HepG2 (cell line): ENCODE measurements at regions not wholly inside any gene's neighbourhood (a gene's known extent, or its start where the extent isn't known, plus 50 kb on each side); places are given as distances from the start of the nearest gene placed in this dataset.

Experiments used
- ATF1 ChIP-seq: IDR thresholded peaks from 2 replicates; pipeline ENCODE4 v1.6.1; 2016; ENCODE audit warnings: mild to moderate bottlenecking, control low read depth
- ATF7 ChIP-seq, 2 experiments: fragments of 450-650 bp in 1 of 2; sonication (generic) in 1 of 2; formaldehyde crosslinking in 1 of 2; IDR thresholded peaks; 2 replicates each; pipeline versions ENCODE4 v1.4.0 to v1.6.1; 2016 to 2020; ENCODE audit warnings: antibody characterized with exemption in 1 of 2, mild to moderate bottlenecking in 1 of 2, missing genetic modification reagents in 1 of 2
- DMAP1 ChIP-seq: IDR thresholded peaks from 2 replicates; pipeline ENCODE4 v1.6.1; 2016
- GABPA ChIP-seq, 2 experiments: IDR thresholded peaks; 2 replicates each; pipeline ENCODE4 v1.6.1; 2011 to 2016; ENCODE audit warnings: low read depth in 2 of 2, low read length in 1 of 2, missing biosample characterization in 1 of 2, missing genetic modification characterization in 1 of 2
- HNF4G ChIP-seq, 2 experiments: sonication (generic) in 1 of 2; formaldehyde crosslinking in 1 of 2; IDR thresholded peaks; 2 replicates each; pipeline versions ENCODE4 v1.4.0 to v1.6.1; 2011 to 2020; ENCODE audit warnings: borderline replicate concordance in 2 of 2, low read depth in 2 of 2, mild to moderate bottlenecking in 2 of 2, low read length in 1 of 2, missing genetic modification reagents in 1 of 2, moderate library complexity in 1 of 2
- NAIF1 ChIP-seq: sonication (generic); formaldehyde crosslinking; IDR thresholded peaks from 2 replicates; pipeline ENCODE4 v1.5.0; 2020; ENCODE audit warnings: mild to moderate bottlenecking, missing genetic modification reagents, borderline replicate concordance
- PHF8 ChIP-seq: sonication (generic); formaldehyde crosslinking; IDR thresholded peaks from 2 replicates; pipeline ENCODE4 v1.5.0; 2020; ENCODE audit warnings: missing genetic modification reagents
- POGZ ChIP-seq: sonication (generic); formaldehyde crosslinking; IDR thresholded peaks from 2 replicates; pipeline ENCODE4 v1.4.0; 2020; ENCODE audit warnings: mild to moderate bottlenecking, missing genetic modification reagents
- RAD21 ChIP-seq: fragments of 450-650 bp; formaldehyde crosslinking; IDR thresholded peaks from 2 replicates; pipeline ENCODE4 v1.5.0; 2020; ENCODE audit warnings: mild to moderate bottlenecking
- SIX4 ChIP-seq: sonication (generic); formaldehyde crosslinking; IDR thresholded peaks from 2 replicates; pipeline ENCODE4 v1.4.0; 2020; ENCODE audit warnings: missing genetic modification reagents
- SP140L ChIP-seq: sonication (generic); formaldehyde crosslinking; IDR thresholded peaks from 2 replicates; pipeline ENCODE4 v1.4.0; 2020; ENCODE audit warnings: missing genetic modification reagents, borderline replicate concordance
- SUZ12 ChIP-seq: fragments of 150-350 bp; IDR thresholded peaks from 2 replicates; pipeline ENCODE4 v1.6.1; 2014; ENCODE audit warnings: low read depth, low read length
- THAP11 ChIP-seq: IDR thresholded peaks from 2 replicates; pipeline ENCODE4 v1.6.1; 2016; ENCODE audit warnings: missing biosample characterization, missing genetic modification reagents
- ZNF337 ChIP-seq: sonication (generic); formaldehyde crosslinking; IDR thresholded peaks from 2 replicates; pipeline ENCODE4 v1.5.1; 2020; ENCODE audit warnings: missing genetic modification reagents, low read depth, mild to moderate bottlenecking, borderline replicate concordance
- TF ChIP-seq, protein P1 (sequence below): fragments of 450-650 bp; IDR thresholded peaks from 2 replicates; pipeline ENCODE4 v1.6.1; 2017; ENCODE audit warnings: mild to moderate bottlenecking
- TF ChIP-seq, protein P2 (sequence below): sonication (generic); formaldehyde crosslinking; IDR thresholded peaks from 2 replicates; pipeline ENCODE4 v1.5.0; 2020; ENCODE audit warnings: mild to moderate bottlenecking, missing genetic modification reagents
- TF ChIP-seq, protein P3 (sequence below): sonication (generic); formaldehyde crosslinking; IDR thresholded peaks from 2 replicates; pipeline ENCODE4 v1.9.0; 2021; ENCODE audit warnings: missing genetic modification reagents, borderline replicate concordance
- TF ChIP-seq, protein P4 (sequence below): sonication (generic); formaldehyde crosslinking; IDR thresholded peaks from 2 replicates; pipeline ENCODE4 v1.5.1; 2020; ENCODE audit warnings: mild to moderate bottlenecking, moderate library complexity, missing genetic modification reagents
- TF ChIP-seq, protein P5 (sequence below): IDR thresholded peaks from 2 replicates; pipeline ENCODE4 v1.6.1; 2016; ENCODE audit warnings: missing compliant biosample characterization, missing genetic modification reagents, borderline replicate concordance

DNA sequence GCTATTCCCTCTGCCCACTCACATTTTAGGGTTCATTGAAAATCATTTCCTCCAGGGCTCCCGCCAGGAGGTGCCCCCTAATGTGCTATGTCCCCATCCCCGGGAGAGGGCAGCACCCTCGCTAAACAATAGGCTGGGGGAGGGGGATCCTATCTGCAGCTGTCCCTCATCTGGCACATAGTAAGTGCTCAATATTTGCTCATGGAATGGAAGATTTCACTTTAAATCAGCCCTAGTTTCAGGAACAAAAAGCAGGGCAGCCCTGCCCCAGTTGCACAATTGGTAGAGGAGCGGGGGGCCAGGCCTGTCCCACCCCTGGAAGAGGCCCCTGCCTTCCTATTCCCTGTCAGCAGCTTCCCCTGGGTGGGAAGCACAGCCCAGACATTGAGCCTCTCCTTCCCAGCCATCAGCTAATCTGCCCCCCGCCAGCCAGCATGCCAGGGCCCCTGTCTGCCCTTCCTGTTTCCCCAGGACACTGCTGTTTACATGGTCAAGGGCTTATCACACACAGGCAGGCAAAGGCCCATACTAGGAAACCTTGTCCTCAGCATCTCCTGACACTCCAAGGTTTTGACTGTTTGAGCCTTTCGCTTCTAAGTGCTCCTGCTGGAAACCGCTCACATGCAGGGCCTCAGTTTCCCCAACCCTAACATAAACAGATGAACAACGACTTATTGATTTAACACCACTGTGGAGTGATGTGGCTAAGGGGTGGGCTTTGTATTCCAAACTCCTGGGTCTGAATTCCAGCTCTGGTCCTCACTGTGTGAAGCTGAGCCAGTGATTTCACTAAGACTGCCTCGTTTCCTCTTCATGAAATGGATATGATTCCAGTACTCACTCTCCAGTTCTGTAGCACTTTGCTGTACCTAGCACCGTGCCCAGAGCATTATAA is 130.7 kb upstream of the ZMIZ1 start (continued):
- TF ChIP-seq, protein P1, sequence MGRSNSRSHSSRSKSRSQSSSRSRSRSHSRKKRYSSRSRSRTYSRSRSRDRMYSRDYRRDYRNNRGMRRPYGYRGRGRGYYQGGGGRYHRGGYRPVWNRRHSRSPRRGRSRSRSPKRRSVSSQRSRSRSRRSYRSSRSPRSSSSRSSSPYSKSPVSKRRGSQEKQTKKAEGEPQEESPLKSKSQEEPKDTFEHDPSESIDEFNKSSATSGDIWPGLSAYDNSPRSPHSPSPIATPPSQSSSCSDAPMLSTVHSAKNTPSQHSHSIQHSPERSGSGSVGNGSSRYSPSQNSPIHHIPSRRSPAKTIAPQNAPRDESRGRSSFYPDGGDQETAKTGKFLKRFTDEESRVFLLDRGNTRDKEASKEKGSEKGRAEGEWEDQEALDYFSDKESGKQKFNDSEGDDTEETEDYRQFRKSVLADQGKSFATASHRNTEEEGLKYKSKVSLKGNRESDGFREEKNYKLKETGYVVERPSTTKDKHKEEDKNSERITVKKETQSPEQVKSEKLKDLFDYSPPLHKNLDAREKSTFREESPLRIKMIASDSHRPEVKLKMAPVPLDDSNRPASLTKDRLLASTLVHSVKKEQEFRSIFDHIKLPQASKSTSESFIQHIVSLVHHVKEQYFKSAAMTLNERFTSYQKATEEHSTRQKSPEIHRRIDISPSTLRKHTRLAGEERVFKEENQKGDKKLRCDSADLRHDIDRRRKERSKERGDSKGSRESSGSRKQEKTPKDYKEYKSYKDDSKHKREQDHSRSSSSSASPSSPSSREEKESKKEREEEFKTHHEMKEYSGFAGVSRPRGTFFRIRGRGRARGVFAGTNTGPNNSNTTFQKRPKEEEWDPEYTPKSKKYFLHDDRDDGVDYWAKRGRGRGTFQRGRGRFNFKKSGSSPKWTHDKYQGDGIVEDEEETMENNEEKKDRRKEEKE, result no peak
- TF ChIP-seq, protein P2, sequence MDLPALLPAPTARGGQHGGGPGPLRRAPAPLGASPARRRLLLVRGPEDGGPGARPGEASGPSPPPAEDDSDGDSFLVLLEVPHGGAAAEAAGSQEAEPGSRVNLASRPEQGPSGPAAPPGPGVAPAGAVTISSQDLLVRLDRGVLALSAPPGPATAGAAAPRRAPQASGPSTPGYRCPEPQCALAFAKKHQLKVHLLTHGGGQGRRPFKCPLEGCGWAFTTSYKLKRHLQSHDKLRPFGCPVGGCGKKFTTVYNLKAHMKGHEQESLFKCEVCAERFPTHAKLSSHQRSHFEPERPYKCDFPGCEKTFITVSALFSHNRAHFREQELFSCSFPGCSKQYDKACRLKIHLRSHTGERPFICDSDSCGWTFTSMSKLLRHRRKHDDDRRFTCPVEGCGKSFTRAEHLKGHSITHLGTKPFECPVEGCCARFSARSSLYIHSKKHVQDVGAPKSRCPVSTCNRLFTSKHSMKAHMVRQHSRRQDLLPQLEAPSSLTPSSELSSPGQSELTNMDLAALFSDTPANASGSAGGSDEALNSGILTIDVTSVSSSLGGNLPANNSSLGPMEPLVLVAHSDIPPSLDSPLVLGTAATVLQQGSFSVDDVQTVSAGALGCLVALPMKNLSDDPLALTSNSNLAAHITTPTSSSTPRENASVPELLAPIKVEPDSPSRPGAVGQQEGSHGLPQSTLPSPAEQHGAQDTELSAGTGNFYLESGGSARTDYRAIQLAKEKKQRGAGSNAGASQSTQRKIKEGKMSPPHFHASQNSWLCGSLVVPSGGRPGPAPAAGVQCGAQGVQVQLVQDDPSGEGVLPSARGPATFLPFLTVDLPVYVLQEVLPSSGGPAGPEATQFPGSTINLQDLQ (CRISPR knock-in tag), result no peak
- TF ChIP-seq, protein P3, sequence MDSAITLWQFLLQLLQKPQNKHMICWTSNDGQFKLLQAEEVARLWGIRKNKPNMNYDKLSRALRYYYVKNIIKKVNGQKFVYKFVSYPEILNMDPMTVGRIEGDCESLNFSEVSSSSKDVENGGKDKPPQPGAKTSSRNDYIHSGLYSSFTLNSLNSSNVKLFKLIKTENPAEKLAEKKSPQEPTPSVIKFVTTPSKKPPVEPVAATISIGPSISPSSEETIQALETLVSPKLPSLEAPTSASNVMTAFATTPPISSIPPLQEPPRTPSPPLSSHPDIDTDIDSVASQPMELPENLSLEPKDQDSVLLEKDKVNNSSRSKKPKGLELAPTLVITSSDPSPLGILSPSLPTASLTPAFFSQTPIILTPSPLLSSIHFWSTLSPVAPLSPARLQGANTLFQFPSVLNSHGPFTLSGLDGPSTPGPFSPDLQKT (CRISPR knock-in tag), result no peak
- TF ChIP-seq SIX4 (CRISPR knock-in tag) (no peak), RAD21 (CRISPR knock-in tag) (peak; percentile 51), HNF4G (IDR thresholded peaks at IDR 0.05; ENCODE audit: borderline replicate concordance, low read depth, low read length) (no peak), HNF4G (CRISPR knock-in tag; IDR thresholded peaks at IDR 0.05; ENCODE audit: borderline replicate concordance, low read depth) (no peak; the same call in 1 of the 2 replicates), ZNF337 (no peak), SUZ12 (no peak), GABPA (IDR thresholded peaks at IDR 0.05; ENCODE audit: low read depth, low read length) (no peak), GABPA (CRISPR knock-in tag; IDR thresholded peaks at IDR 0.05; ENCODE audit: low read depth) (no peak), NAIF1 (CRISPR knock-in tag) (no peak), SP140L (CRISPR knock-in tag) (no peak), PHF8 (CRISPR knock-in tag) (no peak), DMAP1 (CRISPR knock-in tag) (no peak), THAP11 (CRISPR knock-in tag) (no peak), ATF1 (CRISPR knock-in tag) (no peak), ATF7 (IDR thresholded peaks at IDR 0.05) (no peak), ATF7 (CRISPR knock-in tag; IDR thresholded peaks at IDR 0.05) (no peak), POGZ (CRISPR knock-in tag) (no peak)
- TF ChIP-seq, protein P4, sequence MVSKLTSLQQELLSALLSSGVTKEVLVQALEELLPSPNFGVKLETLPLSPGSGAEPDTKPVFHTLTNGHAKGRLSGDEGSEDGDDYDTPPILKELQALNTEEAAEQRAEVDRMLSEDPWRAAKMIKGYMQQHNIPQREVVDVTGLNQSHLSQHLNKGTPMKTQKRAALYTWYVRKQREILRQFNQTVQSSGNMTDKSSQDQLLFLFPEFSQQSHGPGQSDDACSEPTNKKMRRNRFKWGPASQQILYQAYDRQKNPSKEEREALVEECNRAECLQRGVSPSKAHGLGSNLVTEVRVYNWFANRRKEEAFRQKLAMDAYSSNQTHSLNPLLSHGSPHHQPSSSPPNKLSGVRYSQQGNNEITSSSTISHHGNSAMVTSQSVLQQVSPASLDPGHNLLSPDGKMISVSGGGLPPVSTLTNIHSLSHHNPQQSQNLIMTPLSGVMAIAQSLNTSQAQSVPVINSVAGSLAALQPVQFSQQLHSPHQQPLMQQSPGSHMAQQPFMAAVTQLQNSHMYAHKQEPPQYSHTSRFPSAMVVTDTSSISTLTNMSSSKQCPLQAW (CRISPR knock-in tag), result peak; percentile 61; the same call in 1 of the 2 replicates
- TF ChIP-seq, protein P5, sequence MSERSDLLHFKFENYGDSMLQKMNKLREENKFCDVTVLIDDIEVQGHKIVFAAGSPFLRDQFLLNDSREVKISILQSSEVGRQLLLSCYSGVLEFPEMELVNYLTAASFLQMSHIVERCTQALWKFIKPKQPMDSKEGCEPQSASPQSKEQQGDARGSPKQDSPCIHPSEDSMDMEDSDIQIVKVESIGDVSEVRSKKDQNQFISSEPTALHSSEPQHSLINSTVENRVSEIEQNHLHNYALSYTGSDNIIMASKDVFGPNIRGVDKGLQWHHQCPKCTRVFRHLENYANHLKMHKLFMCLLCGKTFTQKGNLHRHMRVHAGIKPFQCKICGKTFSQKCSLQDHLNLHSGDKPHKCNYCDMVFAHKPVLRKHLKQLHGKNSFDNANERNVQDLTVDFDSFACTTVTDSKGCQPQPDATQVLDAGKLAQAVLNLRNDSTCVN (CRISPR knock-in tag), result no peak
